Sigmoid colon (tissue), 6 donors: ENCODE measurements at regions not wholly inside any gene's neighbourhood (a gene's known extent, or its start where the extent isn't known, plus 50 kb on each side); places are given as distances from the start of the nearest gene placed in this dataset.
"Not testable (repeated sequence)": the region's sequence is repeated elsewhere in the genome, so short reads cannot be mapped to it uniquely, and the experiment has no call there.

Source experiments
- DNase-seq: peaks from one replicate; pipeline ENCODE4 v3.0.0-alpha.2; 2019
- H3K27ac ChIP-seq, 4 donors: fragments of 200-600 bp; sonication (generic); one replicate each; pipeline ENCODE4 v1.5.1; 2016 to 2019; ENCODE audit warnings: mild to moderate bottlenecking in 1 of 4
- H3K27me3 ChIP-seq, 3 donors: fragments of 200-600 bp; sonication (generic); one replicate each; pipeline ENCODE4 v1.5.1; 2019; ENCODE audit warnings: mild to moderate bottlenecking in 1 of 3
- H3K36me3 ChIP-seq, 4 donors: fragments of 200-600 bp; sonication (generic); one replicate each; pipeline ENCODE4 v1.5.1; 2016 to 2019
- H3K4me1 ChIP-seq, 4 donors: fragments of 200-600 bp; sonication (generic); one replicate each; pipeline ENCODE4 v1.5.1; 2017 to 2019
- H3K4me3 ChIP-seq, 4 donors: fragments of 200-600 bp; sonication (generic); one replicate each; pipeline ENCODE4 v1.5.1; 2017 to 2019; ENCODE audit warnings: mild to moderate bottlenecking in 2 of 4, moderate library complexity in 1 of 4
- H3K9me3 ChIP-seq, 4 donors: fragments of 200-600 bp in 3 of 4; sonication (generic) in 3 of 4; one replicate each; pipeline versions ENCODE4 v1.5.1 to v1.6.1; 2013 to 2019
- EP300 ChIP-seq, 4 donors: sonication (generic); formaldehyde crosslinking; IDR thresholded peaks; one replicate each; pipeline ENCODE4 v1.6.1; 2017; ENCODE audit warnings: antibody characterized with exemption in 4 of 4
- POLR2A ChIP-seq, 2 donors: fragments of 450-650 bp; IDR thresholded peaks; one replicate each; pipeline ENCODE4 v1.6.1; 2016; ENCODE audit warnings: antibody characterized with exemption in 2 of 2, mild to moderate bottlenecking in 2 of 2, moderate library complexity in 2 of 2
- POLR2AphosphoS5 ChIP-seq, 4 donors: sonication (generic); formaldehyde crosslinking; IDR thresholded peaks; one replicate each; pipeline ENCODE4 v1.6.1; 2017; ENCODE audit warnings: antibody characterized with exemption in 4 of 4
- WGBS, 2 donors: extraction: QIAGEN DNeasy Blood & Tissue Kit; methylation state at CpG; one replicate each; pipeline ENCODE4 v1.1.7; 2013; 5-methylcytosine and 5-hydroxymethylcytosine counted together
- intact Hi-C: fragments of 100-400 bp; cut with DNase I; formaldehyde crosslinking; loops from one replicate; pipeline ENCODE4 v1.15.1; 2023
- TF ChIP-seq, protein P1 (sequence below), 4 experiments: fragments of 450-650 bp in 3 of 4; fragments of 200-600 bp in 1 of 4; IDR thresholded peaks; one replicate each; pipeline ENCODE4 v1.5.1; 2016 to 2019; ENCODE audit warnings: antibody characterized with exemption in 4 of 4, mild to moderate bottlenecking in 3 of 4, moderate library complexity in 2 of 4
- donor health status: healthy with polysubstance abuse.
- donor health status: healthy.

DNA sequence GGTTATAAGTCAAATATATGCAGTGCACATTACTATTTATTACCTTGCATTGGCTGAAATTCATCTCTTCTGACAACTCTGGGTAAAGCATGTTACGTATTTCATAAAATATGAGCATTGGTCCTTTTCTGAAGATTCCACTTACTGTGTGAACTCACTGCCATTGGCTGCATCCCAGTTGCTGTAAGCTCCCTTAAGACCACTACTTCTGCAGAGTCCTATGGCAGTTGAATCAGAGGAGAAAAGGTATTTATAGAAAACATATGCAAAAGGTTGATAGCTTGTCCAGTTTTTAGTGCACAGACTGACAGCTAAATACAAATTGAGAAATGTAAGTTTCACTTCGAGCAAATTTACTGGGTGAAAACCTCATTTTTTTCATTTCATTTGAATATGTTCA is 394.6 kb upstream of the ARRDC3 start:
- Histone ChIP-seq H3K4me1 (no peaks in the 10 kb centered on the region), H3K4me3 (no peak overlapping the region), H3K36me3 (no peaks in the 10 kb centered on the region), H3K27ac (no peak overlapping the region), H3K9me3 (no peaks in the 10 kb centered on the region), H3K27me3 (no peaks in the 10 kb centered on the region)
- no peak for DNase-seq
- intact Hi-C loops: no loop called here
- TF ChIP-seq POLR2AphosphoS5 (IDR thresholded peaks at IDR 0.05): no peak
- TF ChIP-seq POLR2A (IDR thresholded peaks at IDR 0.05): no peak
- TF ChIP-seq, protein P1, sequence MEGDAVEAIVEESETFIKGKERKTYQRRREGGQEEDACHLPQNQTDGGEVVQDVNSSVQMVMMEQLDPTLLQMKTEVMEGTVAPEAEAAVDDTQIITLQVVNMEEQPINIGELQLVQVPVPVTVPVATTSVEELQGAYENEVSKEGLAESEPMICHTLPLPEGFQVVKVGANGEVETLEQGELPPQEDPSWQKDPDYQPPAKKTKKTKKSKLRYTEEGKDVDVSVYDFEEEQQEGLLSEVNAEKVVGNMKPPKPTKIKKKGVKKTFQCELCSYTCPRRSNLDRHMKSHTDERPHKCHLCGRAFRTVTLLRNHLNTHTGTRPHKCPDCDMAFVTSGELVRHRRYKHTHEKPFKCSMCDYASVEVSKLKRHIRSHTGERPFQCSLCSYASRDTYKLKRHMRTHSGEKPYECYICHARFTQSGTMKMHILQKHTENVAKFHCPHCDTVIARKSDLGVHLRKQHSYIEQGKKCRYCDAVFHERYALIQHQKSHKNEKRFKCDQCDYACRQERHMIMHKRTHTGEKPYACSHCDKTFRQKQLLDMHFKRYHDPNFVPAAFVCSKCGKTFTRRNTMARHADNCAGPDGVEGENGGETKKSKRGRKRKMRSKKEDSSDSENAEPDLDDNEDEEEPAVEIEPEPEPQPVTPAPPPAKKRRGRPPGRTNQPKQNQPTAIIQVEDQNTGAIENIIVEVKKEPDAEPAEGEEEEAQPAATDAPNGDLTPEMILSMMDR (IDR thresholded peaks at IDR 0.05): no peak
- TF ChIP-seq EP300 (IDR thresholded peaks at IDR 0.05): no peak
- 78 to 84% methylated on average over 2 of the region's 2 CpGs for WGBS, 2 donors

DNA sequence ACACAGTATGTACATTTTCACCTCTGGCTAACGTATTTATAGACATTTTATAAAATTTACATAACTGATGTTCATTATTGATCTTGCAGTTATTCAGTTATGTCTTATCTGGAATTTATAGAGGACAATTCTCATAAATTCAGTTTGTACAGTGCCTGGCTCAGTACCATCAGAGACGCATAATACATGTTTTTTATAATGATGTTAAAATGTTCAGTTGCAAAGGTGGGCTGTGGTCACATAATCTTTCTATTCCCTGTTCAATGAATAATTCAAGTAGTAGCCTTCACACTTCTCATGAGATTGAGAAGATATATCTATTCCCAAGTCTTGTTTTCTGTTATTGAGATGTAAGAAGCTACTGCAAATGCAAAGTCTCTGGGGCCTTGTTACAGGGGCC is 393.1 kb upstream of the ARRDC3 start:
- TF ChIP-seq, protein P1 (IDR thresholded peaks at IDR 0.05): no peak
- TF ChIP-seq POLR2AphosphoS5 (IDR thresholded peaks at IDR 0.05) (no peak), EP300 (IDR thresholded peaks at IDR 0.05) (no peak), POLR2A (IDR thresholded peaks at IDR 0.05) (no peak)
- 17 to 70% methylated on average over 2 of the region's 2 CpGs for WGBS, 2 donors
- no peak for DNase-seq

DNA sequence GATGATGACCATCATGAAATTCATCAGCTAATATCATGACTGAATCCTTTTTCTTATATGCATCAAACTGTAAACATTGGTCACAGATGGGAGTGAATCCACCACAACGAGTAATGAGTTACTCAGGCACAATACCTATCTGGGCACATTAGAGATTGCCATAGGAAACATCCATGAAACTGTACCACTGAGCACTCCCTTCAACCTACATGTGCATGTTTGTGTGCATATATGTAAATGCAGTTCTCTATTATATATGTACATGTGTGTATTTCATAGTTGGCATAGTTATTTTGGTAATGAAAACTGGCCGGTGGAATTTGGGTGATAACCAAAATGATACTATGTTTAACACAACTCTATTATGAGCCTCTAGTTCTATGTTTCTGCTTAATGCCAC is 387.3 kb upstream of the ARRDC3 start:
- 88 to 90% methylated on average over 2 of the region's 2 CpGs for WGBS, 2 donors
- DNase-seq: no peak

More for the DNA sequence above, 393.1 kb upstream of the ARRDC3 start:
- no peaks in the 10 kb centered on the region for H3K4me1 ChIP-seq
- H3K4me3 ChIP-seq: no peak overlapping the region
- no peaks in the 10 kb centered on the region for H3K27me3 ChIP-seq
- no peaks in the 10 kb centered on the region for H3K9me3 ChIP-seq
- H3K36me3 ChIP-seq: no peaks in the 10 kb centered on the region
- intact Hi-C loops: no loop called here
- H3K27ac ChIP-seq: no peak overlapping the region

DNA sequence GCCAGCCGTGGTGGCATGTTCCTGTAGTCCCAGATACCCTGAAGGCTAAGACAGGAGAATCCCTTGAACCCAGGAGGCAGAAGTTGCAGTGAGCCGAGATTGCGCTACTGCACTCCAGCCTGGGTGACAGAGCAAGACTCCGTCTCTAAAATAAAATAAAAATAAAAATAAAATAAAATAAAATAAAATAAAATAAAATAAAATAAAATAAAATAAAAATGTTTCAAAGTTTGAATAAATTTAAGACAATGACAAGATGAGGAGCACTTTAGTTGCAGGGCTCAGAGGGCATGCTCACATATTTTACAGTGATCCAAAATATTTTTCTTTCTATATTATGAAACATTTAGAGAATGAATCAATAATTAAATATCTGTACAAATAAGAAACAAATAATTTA is 374.3 kb upstream of the ARRDC3 start:
- DNase-seq, H3K4me1 ChIP-seq, intact Hi-C loops, H3K36me3 ChIP-seq, H3K9me3 ChIP-seq, H3K27me3 ChIP-seq, H3K4me3 ChIP-seq, H3K27ac ChIP-seq: not testable (repeated sequence)
- 89 to 93% methylated on average over 4 of the region's 4 CpGs for WGBS, 2 donors

More for the DNA sequence above, 387.3 kb upstream of the ARRDC3 start:
- Histone ChIP-seq H3K27ac (no peak overlapping the region), H3K9me3 (no peaks in the 10 kb centered on the region), H3K27me3 (no peaks in the 10 kb centered on the region), H3K36me3 (no peaks in the 10 kb centered on the region), H3K4me1 (no peaks in the 10 kb centered on the region), H3K4me3 (no peak overlapping the region)
- TF ChIP-seq, protein P1 (IDR thresholded peaks at IDR 0.05): no peak
- intact Hi-C loops: no loop called here

DNA sequence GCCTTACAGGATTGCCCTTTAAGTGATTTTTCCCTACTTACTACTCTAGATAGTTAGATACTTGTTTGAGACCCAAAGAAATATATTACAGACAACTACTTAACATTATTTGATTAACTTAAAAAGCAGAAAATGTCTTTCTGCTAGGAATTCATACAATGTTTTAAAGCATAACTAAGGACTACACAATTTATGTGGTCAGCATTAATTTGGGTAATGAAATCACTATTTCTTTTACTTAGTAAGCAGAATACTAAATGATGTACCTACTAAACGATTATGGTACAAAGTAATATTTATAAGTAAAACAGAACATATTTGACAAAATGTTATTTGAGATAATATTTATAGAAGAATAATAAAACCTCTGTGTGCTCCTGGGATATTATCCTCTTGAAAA is 371.9 kb upstream of the ARRDC3 start:
- TF ChIP-seq POLR2A (IDR thresholded peaks at IDR 0.05): no peak
- TF ChIP-seq POLR2AphosphoS5 (IDR thresholded peaks at IDR 0.05): no peak
- no peak for TF ChIP-seq EP300 (IDR thresholded peaks at IDR 0.05)
- H3K36me3 ChIP-seq: no peaks in the 10 kb centered on the region
- no peaks in the 10 kb centered on the region for H3K9me3 ChIP-seq
- DNase-seq: no peak
- H3K27ac ChIP-seq: no peak overlapping the region
- no peak overlapping the region for H3K4me3 ChIP-seq
- intact Hi-C loops: no loop called here
- H3K27me3 ChIP-seq: no peaks in the 10 kb centered on the region
- WGBS, 2 donors: 62 to 75% methylated on average over 1 of the region's 1 CpG
- no peaks in the 10 kb centered on the region for H3K4me1 ChIP-seq

DNA sequence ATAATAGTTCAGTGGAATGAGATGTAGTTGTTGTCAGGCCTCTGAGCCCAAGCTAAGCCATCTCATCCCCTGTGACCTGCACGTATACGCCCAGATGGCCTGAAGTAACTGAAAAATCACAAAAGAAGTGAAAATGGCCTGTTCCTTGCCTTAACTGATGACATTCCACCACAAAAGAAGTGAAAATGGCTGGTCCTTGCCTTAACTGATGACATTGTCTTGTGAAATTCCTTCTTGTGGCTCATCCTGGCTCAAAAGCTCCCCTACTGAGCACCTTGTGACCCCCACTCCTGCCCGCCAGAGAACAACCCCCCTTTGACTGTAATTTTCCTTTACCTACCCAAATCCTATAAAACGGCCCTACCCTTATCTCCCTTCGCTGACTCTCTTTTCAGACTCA is 361.4 kb upstream of the ARRDC3 start:
- H3K4me1 ChIP-seq, H3K9me3 ChIP-seq, H3K27me3 ChIP-seq, intact Hi-C loops, H3K36me3 ChIP-seq, H3K27ac ChIP-seq, H3K4me3 ChIP-seq, DNase-seq: not testable (repeated sequence)
- 76 to 84% methylated on average over 5 of the region's 5 CpGs for WGBS, 2 donors
